HK-2 (cell line): ENCODE measurements at regions not wholly inside any gene's neighbourhood (a gene's known extent, or its start where the extent isn't known, plus 50 kb on each side); places are given as distances from the start of the nearest gene placed in this dataset.
"Not testable (repeated sequence)": the region's sequence is repeated elsewhere in the genome, so short reads cannot be mapped to it uniquely, and the experiment has no call there.

Experiments
- DNase-seq: peaks from one replicate; pipeline ENCODE4 v3.0.0-alpha.2; 2018; ENCODE audit not compliant: unreplicated experiment

GRCh38 chrX:74065831-74066390, 213.4 kb upstream of the XIST start:
- DNase-seq, result no peak

DNA sequence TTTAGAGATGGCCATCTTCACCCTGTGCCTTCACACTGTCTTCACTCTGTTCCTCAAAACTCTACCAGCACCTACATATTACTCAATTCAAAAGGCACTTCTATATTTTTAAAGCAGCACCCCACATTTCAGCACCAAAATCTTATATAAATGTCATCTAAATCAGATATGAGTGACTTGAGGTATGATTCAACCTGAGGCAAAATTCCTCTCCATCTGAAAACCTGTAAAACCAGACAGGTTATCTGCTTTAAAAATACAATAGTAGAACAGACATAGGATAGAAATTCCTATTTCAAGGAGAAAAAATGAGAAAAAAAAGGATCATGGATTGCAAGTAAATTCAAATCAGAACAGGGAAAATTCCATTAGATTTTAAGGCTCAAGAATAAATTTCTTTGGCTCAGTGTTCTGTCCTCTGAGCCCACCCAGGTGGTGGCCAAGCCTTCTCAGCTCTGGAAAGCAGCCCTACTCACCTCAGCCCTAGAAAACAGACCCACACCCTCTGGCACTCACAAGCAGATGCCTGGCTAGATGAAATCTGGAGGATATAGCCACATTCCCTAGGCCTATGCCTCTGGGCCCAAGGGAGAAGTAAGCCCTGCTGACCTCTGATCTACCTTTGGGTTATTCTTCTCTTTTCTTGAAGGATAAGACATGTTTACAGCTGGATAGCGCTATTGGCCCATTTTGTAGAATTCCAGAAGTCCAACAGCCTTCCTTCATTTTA, 211.1 kb upstream of the XIST start:
- DNase-seq, result no peak

- no peak for DNase-seq
Observed at GRCh38 chrX:74061879-74062278, 209.4 kb upstream of the XIST start.

DNA sequence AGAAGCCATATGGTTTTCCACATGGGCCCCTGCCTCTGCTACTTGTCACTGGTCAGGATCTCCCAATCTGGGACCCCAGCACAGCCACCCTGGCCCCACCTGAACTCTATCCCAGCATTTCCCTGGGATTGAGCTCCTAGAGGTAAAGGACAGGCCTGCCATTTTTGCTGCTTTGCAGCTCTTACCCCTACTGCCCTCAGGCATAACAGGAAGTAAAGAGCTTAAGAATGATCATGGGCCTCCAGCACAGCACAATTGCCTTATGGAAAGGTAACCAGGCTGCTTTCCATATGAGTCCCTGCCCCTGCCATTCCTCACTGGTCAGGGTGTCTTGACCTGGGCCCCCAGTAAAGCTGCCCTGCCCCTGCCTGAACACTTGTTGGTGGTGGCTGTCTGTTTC, 196.6 kb upstream of the XIST start:
- no peak for DNase-seq

- not testable (repeated sequence) for DNase-seq
Observed at GRCh38 chrX:74034066-74034465, 181.6 kb upstream of the XIST start.

DNA sequence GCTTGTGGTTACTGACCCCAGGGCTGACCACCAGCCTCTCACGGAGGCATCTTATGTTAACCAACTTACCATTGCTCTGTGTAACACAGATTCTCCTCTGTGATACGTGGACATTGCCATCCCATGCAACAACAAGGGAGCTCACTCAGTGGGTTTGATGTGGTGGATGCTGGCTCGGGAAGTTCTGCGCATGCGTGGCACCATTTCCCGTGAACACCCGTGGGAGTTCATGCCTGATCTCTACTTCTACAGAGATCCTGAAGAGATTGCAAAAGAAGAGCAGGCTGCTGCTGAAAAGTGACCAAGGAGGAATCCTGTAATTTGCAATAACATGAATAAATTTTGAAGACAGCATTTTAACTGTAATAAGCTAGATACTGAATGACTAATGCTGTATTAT, 179.0 kb upstream of the XIST start:
- not testable (repeated sequence) for DNase-seq

DNA sequence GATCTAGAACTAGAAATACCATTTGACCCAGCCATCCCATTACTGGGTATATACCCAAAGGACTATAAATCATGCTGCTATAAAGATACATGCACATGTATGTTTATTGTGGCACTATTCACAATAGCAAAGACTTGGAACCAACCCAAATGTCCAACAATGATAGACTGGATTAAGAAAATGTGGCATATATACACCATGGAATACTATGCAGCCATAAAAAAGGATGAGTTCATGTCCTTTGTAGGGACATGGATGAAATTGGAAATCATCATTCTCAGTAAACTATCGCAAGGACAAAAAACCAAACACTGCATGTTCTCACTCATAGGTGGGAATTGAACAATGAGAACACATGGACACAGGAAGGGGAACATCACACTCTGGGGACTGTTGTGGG, 178.3 kb upstream of the XIST start:
- not testable (repeated sequence) for DNase-seq

GRCh38 chrX:74025145-74025544, 172.6 kb upstream of the XIST start:
- not testable (repeated sequence) for DNase-seq

GRCh38 chrX:74023203-74023602, 170.7 kb upstream of the XIST start:
- no peak for DNase-seq

- no peak for DNase-seq
Observed at GRCh38 chrX:74018253-74018652, 165.7 kb upstream of the XIST start.

DNA sequence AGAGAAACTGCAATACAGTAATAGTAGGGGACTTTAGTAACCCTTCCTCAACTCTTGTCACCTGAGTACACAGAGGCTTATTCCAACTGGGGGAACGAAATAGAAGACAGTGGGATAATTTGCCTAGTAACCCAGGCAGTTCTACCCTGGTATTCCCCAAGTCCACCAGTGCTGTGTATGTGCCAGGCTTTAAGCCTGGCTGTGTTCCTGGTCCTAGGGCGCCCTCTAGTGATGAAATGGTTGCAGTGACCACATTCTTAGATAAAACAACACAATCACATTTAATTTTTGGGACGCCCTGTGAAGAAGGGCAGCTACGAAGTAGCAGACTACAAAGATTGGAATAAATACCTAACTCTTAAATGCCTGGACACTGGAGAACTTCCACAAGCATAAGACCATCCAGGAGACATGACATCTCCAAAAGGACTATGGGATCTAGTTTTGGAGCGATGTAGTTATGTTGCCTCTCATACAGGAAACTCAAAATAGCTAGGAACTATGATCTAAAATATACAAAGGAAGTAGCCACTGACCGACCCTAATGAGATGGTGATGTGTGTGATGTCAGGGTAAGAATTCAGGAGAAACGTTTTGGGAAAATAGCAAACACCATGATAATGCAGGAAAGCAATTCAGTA, 163.0 kb upstream of the XIST start:
- DNase-seq, result peak; percentile 58

DNA sequence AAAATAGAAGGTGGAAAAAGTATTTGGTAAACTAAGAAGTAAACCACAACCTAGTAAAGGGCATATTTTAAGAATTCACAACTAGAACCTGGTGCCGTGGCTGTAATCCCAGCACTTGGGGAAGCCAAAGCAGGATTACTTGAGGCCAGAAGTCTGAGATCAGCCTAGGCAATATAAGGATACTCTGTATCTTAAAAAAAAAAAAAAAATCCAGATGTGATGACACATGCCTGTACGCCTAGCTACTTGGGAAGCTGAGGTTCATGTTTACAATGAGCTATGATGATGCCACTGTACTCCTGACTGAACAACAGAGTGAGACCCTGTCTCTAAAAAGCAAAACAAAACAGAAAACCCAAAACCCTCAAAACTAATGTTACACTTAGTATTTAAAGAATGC, 156.5 kb upstream of the XIST start:
- DNase-seq, result no peak

DNA sequence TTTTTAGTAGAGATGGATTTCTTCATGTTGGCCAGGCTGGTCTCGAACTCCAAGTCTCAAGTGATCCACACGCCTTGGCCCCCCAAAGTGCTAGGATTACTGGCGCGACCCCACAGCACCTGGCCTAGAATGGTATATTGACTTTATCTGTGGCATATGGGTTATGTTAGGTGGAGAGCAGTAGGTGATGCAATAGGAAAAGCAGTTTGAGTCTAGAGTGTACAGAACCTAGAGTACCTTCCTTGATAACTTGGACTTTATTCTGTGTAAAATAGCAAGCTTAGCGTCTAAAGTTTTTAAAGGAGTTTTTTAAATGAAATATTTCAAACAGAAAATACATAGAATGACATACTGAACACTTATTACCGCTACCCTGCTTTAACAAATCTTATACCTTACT, 139.5 kb upstream of the XIST start:
- DNase-seq, result no peak

GRCh38 chrX:73987166-73987565, 134.7 kb upstream of the XIST start:
- DNase-seq, result no peak

GRCh38 chrX:73979551-73980131, 127.1 kb upstream of the XIST start:
- no peak for DNase-seq

DNA sequence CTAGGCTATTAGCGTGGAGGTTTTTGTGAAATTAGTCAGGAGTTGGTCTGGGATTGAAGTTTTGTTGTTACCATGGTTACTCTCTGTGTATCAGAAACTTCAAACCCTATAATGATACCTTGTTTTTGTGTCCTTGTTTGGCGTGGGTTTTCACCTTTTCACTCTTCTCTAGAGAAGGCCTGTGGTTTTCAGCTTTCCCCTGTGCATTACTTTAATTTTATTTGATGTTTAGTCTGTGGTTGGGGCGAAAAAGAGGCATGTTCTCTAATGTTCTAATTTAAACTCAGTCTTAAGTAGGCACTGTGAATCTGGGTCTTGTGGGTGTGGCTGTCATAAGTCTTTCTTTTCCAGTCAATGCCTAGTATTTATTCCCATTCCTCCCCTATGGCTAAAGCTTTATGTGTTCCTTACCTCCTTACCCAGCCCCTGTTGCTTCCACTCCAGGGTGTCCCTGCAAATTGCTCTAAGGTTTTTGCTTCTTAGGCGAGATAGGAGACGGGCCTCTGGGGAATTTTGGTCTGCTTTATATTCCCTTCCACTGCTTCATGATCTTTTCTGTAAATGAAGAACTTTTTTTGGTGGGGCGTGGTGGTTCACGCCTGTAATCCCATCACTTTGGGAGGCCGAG, 125.1 kb upstream of the XIST start:
- no peak for DNase-seq

- DNase-seq, result not testable (repeated sequence)
Observed at GRCh38 chrX:73967461-73967860, 114.9 kb upstream of the XIST start.

GRCh38 chrX:73965833-73966232, 113.3 kb upstream of the XIST start:
- DNase-seq, result no peak

- DNase-seq, result no peak
Observed at GRCh38 chrX:73964579-73964978, 112.1 kb upstream of the XIST start.

- DNase-seq, result no peak
Observed at GRCh38 chrX:73963682-73964081, 111.2 kb upstream of the XIST start.

DNA sequence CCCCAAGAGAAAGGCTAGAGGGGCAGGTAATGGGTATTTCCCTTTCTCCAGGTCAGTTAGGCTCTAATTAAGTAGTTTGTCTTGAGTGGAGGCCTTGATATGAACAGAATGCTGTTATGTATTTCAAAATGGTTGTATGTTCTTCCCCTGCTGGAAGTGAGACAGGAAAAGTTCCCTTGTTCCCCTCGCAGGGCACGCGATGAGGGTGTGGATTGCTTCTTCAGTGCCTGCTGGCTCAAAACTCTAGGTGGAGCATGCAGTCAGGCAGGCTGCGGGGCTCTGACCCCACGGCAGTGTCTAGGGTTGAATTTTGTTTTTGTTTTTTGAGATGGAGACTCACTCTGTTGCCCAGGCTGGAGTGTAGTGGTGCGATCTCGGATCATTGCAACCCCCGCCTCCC, 110.4 kb upstream of the XIST start:
- no peak for DNase-seq

GRCh38 chrX:73961867-73962266, 109.4 kb upstream of the XIST start:
- DNase-seq, result not testable (repeated sequence)

DNA sequence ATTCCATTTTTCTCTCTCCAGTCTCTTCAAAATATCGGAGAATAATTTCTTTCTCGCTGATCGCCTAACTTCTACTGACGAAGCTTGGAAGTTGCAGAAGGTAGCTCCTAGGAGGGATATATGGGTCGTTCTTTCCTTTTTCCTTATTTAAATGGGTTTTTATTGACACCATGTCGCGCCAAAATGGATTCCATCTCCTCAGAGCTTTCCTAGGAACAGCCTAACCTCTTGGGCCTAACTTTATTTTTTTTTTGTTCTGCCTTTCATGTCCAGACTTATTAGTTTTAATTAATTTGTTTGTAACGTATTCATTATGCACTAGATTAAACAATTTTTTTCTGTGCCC, 92.0 kb upstream of the XIST start:
- no peak for DNase-seq
